HG02970 (cell line): ENCODE measurements at regions not wholly inside any gene's neighbourhood (a gene's known extent, or its start where the extent isn't known, plus 50 kb on each side); places are given as distances from the start of the nearest gene placed in this dataset.

Source experiments
- ATAC-seq: cut with Tn5 transposase; IDR thresholded peaks from one replicate; pipeline ENCODE4 v1.9.1; 2021; ENCODE audit warnings: mild to moderate bottlenecking, moderate library complexity, moderate number of reproducible peaks; ENCODE audit not compliant: unreplicated experiment, low FRiP score

GRCh38 chr18:10262566-10262965, 191.9 kb upstream of the APCDD1 start:
- ATAC-seq = no peak

DNA sequence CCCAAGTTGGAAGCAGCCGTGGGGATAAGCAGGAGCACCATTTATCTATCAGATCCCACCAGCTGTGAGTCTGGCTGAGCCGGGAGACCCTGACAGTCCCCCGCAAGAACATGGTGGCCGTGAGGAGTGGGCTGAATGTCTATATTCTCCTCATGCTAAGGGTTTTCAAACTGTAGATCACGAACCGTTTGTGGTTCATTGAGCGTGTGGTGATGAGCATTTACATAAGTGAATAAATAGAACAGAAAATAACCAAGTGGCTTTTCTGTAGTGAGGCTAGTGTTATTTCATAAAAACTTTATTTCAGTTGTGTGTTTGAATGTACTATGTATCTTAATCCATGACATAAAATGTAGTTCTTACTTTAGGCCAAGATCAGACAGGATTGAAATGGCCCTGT, 190.2 kb upstream of the APCDD1 start:
- no peak for ATAC-seq

GRCh38 chr18:10265560-10266333, 188.7 kb upstream of the APCDD1 start:
- ATAC-seq = no peak

DNA sequence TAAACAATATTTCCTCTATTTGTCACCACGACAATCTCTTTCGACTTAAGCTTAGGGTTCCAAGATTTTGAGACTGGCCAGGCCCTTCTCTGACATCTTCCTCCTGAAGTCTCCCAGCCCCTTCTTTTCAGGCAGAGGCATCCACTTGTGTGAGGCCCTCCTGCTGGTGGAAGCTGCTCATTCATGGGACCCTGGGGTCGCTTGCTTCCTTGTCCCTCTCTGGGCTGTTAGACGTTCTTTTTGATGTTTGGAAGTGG, 188.2 kb upstream of the APCDD1 start:
- no peak for ATAC-seq

DNA sequence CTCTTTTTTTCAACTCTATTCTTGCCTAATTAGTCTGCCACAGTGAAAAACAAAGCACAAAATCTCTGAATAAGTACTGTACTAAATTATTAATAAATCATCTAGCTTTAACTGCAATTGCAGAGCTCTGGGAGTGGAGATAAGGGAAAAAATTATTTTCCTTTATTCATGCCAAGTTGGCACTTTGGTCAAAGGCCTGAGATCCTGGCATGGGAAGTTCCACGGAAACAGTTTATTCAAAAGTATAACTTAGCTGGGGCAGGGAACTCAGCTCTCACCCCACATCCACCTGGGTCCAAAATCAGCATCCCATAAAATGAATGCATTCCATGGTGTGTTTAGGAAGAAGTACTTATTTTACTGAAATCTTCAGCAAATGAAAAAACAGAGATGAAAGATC, 185.2 kb upstream of the APCDD1 start:
- no peak for ATAC-seq

DNA sequence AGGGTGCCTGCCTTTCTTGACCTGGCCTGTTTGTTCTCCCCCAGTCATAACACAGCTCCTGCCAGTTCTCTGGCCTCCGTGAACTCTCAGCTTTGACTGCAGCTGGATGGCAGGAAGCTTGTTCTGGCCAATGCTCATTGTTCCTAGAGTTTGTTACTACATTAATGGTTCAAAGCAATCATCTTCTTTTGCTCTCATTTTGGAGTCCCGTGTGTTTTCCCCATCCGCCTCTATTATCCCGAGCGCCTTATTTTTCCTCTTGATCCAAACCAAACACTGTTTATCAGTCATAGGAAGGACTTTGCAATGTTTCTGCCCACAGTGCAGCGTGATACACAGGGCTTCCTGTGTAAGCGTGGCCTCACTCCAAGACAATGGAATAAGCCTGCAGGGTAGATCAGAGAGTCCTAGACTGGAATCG, 184.3 kb upstream of the APCDD1 start:
- ATAC-seq = no peak

- ATAC-seq = no peak
Measured at GRCh38 chr18:10271481-10271880, 183.0 kb upstream of the APCDD1 start.

DNA sequence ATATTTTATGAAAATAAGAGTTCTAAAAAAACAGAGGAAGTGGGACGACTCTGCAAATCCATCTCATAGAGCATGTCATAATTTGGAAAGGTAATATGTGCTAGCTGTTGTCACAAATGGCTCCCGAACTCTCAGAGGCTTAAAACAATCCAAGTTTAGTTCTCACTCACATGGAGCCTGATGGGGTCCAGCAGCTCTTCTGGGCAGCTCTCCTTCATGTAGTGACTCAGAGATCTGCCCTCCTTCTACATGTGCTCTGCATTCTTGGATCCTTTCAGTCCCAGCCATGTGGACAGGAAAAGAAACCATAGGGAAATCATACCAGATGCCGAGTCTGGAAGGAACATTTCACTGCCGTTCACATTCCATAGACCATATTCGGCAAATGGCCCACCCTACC, 180.1 kb upstream of the APCDD1 start:
- ATAC-seq = no peak

DNA sequence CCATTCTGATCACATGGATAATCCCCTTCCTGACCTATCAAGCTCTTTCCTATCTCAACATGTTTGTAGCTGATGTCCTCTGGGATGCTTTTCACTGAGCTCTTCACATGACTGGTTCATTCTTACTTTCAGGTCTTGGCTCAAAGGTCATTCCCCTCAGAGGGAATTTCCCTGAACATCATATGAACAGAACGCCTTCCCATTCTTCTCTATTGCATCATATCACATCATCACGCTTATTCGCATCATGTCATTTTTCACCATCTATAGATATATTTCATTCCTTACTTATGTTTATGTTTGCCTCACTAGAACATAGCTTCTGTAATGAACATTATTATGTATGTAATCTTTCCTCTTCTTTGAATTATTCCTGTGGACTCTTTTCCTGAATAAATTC, 178.9 kb upstream of the APCDD1 start:
- no peak for ATAC-seq

DNA sequence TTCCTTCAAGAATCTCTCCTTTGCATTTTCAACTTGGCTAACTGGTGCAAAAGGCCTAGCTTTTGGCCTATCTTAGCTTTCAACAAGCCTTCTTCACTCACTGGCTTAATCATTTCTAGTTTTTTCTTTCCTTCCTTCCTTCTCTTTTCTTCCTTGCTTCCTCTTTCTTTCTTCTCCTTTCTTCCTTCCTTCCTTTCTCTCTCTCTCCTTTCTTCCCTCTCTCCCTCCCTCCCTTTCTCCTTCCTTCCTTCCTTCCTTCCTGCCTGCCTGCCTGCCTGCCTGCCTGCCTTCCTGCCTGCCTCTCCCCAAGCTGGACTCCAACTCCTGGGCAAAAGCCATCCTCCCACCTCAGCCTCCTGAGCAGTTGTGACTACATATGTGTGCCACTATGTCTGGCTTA, 176.2 kb upstream of the APCDD1 start:
- no peak for ATAC-seq

GRCh38 chr18:10279471-10279870, 175.0 kb upstream of the APCDD1 start:
- ATAC-seq = no peak

DNA sequence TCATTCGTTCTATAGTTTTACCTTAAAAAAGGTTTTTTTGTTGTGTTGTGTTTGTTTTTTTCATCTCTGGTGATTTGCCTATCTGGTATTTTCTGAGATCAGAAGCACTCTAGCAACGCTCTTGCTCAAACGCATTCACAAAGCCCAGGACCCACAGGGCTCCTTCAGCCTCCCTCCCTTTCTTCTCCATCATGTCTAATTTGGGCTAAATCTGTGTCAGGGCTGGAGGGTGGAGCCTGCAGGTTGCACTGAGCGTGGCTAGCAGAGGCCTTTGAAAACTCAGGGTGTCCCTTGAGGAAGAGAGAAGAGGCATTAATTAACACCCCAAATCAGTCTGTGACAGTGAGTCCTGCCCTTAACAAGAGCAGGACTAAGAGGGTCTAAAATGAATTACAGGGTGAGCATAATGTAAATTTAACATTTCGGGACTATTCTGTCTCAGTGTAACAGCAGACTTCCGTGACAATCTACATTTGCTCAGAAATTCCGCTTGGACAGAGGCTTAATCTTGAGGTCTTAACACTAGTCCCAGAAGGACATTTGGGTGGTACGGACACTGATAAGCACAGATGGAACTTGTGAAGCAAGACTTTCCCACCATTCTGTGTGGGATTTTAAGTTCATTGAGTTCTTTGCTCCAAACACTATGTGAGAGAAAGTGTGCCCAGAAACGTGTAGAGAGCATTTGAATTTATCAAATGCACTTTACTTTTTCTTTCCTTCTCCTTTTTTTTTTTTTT, 174.4 kb upstream of the APCDD1 start:
- no peak for ATAC-seq

GRCh38 chr18:10284540-10285282, 169.7 kb upstream of the APCDD1 start:
- no peak for ATAC-seq

DNA sequence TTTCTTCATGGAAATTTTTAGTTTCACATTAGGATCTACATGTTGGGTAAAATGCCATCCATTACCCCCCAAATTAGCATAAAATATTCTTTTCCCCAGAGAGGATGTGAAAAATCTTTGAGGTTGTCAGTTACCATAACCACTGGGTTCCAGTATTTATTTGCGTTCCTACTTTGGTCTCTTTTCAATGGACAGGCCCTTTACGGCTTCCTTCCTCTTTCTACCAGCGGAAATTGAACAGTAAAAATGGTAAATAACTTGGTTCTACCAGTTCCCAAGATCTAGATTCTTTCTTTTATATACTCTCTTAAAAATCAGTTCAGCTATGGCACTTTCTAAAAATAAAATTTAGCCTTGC, 169.2 kb upstream of the APCDD1 start:
- ATAC-seq = no peak

- ATAC-seq = no peak
Measured at GRCh38 chr18:10286580-10287150, 167.8 kb upstream of the APCDD1 start.

- no peak for ATAC-seq
Measured at GRCh38 chr18:10289251-10289650, 165.2 kb upstream of the APCDD1 start.

DNA sequence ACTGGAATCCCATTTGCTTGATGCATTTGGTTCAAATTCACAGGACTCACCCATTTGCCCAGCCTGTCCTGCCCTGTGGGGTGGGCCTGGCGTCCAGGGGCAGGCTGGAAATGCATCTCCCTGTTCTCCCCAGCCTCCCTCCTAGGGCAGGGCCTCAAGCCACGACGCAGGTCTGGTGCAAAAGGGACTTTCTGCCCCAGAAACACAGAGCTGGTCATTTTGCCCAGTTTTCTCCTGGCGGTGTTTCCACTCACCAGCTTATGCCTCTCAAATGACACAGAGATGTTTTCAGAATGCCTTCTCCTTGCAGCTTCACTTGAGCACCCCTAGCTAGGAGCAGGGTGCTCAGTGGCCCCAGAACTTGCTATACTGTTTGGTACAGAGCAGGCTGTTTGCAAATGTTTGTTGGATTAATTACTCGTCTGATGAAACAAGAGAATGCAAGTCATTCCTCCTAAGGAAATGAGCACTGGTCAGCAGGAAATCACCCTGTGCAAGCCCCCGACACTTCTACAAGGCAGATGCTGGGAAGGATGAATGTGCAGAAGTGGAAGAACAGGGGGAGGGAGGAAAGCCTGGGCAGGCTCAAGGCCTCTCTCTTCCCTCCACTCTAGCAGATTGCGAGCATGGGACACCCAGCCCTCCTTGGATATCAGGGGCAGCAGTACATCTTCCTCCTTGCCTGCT, 164.3 kb upstream of the APCDD1 start:
- ATAC-seq = no peak

- ATAC-seq = no peak
Measured at GRCh38 chr18:10290638-10291235, 163.7 kb upstream of the APCDD1 start.

GRCh38 chr18:10291568-10291981, 162.9 kb upstream of the APCDD1 start:
- ATAC-seq = no peak

DNA sequence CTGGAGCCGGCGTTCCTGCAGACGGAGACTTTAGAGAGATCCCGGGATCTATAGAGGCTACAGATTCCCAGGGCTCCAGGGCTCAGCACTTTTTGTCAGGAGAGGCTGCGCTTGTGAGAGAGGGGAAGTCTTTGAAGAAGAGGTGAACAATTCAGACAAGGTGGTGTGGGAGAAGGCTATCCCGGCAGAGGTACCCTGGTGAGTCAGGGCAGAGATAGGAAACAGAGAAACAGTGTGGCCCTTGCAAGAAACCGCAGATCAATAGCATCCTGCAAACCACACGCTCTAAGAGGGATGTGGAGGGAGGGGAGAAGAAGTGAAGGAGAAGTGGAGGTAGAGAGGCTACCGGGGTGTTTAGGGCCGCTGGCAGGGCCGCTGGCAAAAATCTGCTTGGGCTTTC, 160.5 kb upstream of the APCDD1 start:
- ATAC-seq = no peak
